ENCODE measurements at regions not wholly inside any gene's neighbourhood (a gene's known extent, or its start where the extent isn't known, plus 50 kb on each side); places are given as distances from the start of the nearest gene placed in this dataset.

DNA sequence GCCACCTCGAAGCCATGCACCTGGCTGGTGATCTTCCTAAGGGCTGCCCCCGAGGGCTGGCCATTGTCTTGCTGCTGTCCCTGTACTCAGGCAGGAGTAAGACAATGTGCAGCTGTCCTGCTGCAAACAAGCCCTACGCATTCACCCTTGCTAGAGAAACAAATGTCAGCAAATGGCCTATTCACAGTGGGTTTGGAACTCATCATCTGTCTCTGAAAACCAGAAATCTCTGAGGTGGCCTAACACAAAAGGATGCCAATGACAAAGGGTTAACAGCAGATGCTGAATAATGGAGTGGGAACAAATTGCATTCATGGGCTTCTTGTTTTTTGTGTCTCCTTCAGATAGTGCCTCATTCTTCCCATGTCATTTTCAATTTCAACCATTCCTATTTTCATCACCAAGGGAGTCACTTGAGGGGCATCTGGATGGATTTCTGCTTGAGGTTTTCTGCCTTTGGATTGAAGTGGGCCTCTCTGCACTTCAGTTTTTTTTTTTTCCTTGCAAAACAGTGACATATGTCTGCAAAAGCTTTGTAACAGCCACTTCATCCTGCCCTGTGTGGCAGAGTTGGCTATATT lies 261.6 kb upstream of the VLDLR start:
- TF ChIP-seq SUZ12 (IDR thresholded peaks at IDR 0.05; ENCODE audit: extremely low read depth, insufficient read depth, insufficient read length): no peak
- no peak for TF ChIP-seq YY1 (IDR thresholded peaks at IDR 0.05; ENCODE audit: insufficient read depth, insufficient read length)
- no peak for TF ChIP-seq ZNF274 (IDR thresholded peaks at IDR 0.05; ENCODE audit: low read depth, low read length)

Measured in NT2/D1 (cell line).